IMR-90 (cell line): ENCODE measurements at regions not wholly inside any gene's neighbourhood (a gene's known extent, or its start where the extent isn't known, plus 50 kb on each side); places are given as distances from the start of the nearest gene placed in this dataset.

Experiments used
- ATAC-seq: fragments of 200-7000 bp; cut with Tn5 transposase; 2 replicates; pipeline ENCODE4 v1.9.1; 2020; ENCODE audit warnings: low read depth, mild to moderate bottlenecking, moderate library complexity
- BruUV-seq: library from RNA; stranded (reverse); fragments of 400-500 nt; replicated peaks from 2 replicates; lab custom pipeline; 2021; lab: Mats Ljungman, UMichigan
- CTCF ChIA-PET: fragments of 300-600 bp; formaldehyde crosslinking; extraction: SDS; loops from one replicate; lab custom pipeline; 2021; ENCODE audit warnings: antibody characterized with exemption; lab: Yijun Ruan, JAX
- POLR2A ChIA-PET: fragments of 300-600 bp; sonication (Branson Sonifier 250); formaldehyde crosslinking; loops from one replicate; lab custom pipeline; 2022; ENCODE audit warnings: antibody characterized with exemption; ENCODE audit not compliant: unreplicated experiment; lab: Charles Lee
- DNase-seq: peaks from one replicate; pipeline ENCODE4 v3.0.0; 2013
- H2AFZ ChIP-seq: replicated peaks from 2 replicates; pipeline ENCODE3; 2013; ENCODE audit warnings: low read length, mild to moderate bottlenecking; ENCODE audit not compliant: poor library complexity
- H2AK5ac ChIP-seq: 2 replicates; pipeline ENCODE4 v1.6.1; 2013; ENCODE audit warnings: low read depth, low read length, inconsistent platforms
- H2AK9ac ChIP-seq: replicated peaks from 2 replicates; pipeline ENCODE3; 2013; ENCODE audit warnings: mild to moderate bottlenecking, low read depth, low read length, moderate library complexity; ENCODE audit not compliant: poor library complexity
- H2BK120ac ChIP-seq: 2 replicates; pipeline ENCODE4 v1.6.1; 2013; ENCODE audit warnings: low read depth, low read length, inconsistent platforms
- H2BK15ac ChIP-seq: 3 replicates; pipeline ENCODE4 v1.6.1; 2013; ENCODE audit warnings: low read depth, low read length, inconsistent platforms
- H2BK20ac ChIP-seq: 2 replicates; pipeline ENCODE4 v1.6.1; 2013; ENCODE audit warnings: low read depth, mild to moderate bottlenecking, inconsistent platforms, low read length, moderate library complexity
- H2BK5ac ChIP-seq: 2 replicates; pipeline ENCODE4 v1.6.1; 2013; ENCODE audit warnings: mild to moderate bottlenecking, low read depth, low read length, inconsistent platforms; ENCODE audit not compliant: poor library complexity, severe bottlenecking
- H3K14ac ChIP-seq: replicated peaks from 2 replicates; pipeline ENCODE4 v1.6.1; 2013; ENCODE audit warnings: low read depth, low read length, inconsistent platforms
- H3K18ac ChIP-seq: 2 replicates; pipeline ENCODE4 v1.6.1; 2013; ENCODE audit warnings: low read depth, low read length, control low read depth
- H3K23ac ChIP-seq: 2 replicates; pipeline ENCODE4 v1.6.1; 2013; ENCODE audit warnings: low read depth, low read length, inconsistent platforms
- H3K27ac ChIP-seq: 2 replicates; pipeline ENCODE4 v1.5.1; 2013; ENCODE audit warnings: mild to moderate bottlenecking, control low read depth, low read length; ENCODE audit not compliant: insufficient read depth
- H3K27me3 ChIP-seq: 2 replicates; pipeline ENCODE4 v1.6.1; 2013; ENCODE audit warnings: low read length; ENCODE audit not compliant: control insufficient read depth, insufficient read depth
- H3K36me3 ChIP-seq: 2 replicates; pipeline ENCODE4 v1.6.1; 2013; ENCODE audit warnings: low read length, mixed read lengths; ENCODE audit not compliant: control insufficient read depth, insufficient read depth
- H3K4ac ChIP-seq: 2 replicates; pipeline ENCODE4 v1.6.1; 2013; ENCODE audit warnings: low read depth, low read length, inconsistent platforms
- H3K4me1 ChIP-seq: 2 replicates; pipeline ENCODE4 v1.6.1; 2013; ENCODE audit warnings: low read length, mixed read lengths; ENCODE audit not compliant: control insufficient read depth, insufficient read depth
- H3K4me2 ChIP-seq: 2 replicates; pipeline ENCODE4 v1.6.1; 2013; ENCODE audit warnings: low read depth, mild to moderate bottlenecking, control low read depth, low read length, moderate library complexity
- H3K4me3 ChIP-seq: 2 replicates; pipeline ENCODE4 v1.5.1; 2013; ENCODE audit warnings: low read depth, mild to moderate bottlenecking, control low read depth, low read length, moderate library complexity; ENCODE audit not compliant: insufficient read depth
- H3K56ac ChIP-seq: 2 replicates; pipeline ENCODE4 v1.6.1; 2013; ENCODE audit warnings: low read length, inconsistent platforms; ENCODE audit not compliant: insufficient read depth; ENCODE audit errors: extremely low read depth
- H3K79me1 ChIP-seq, 2 experiments: 2 replicates each; pipeline ENCODE4 v1.6.1; 2013; ENCODE audit warnings: low read length in 2 of 2, inconsistent platforms in 1 of 2, low read depth in 1 of 2
- H3K9ac ChIP-seq: 2 replicates; pipeline ENCODE4 v1.6.1; 2013; ENCODE audit warnings: low read depth, low read length, control low read depth
- H3K9me1 ChIP-seq: 2 replicates; pipeline ENCODE4 v1.6.1; 2013; ENCODE audit warnings: low read length, inconsistent platforms; ENCODE audit not compliant: insufficient read depth
- H3K9me3 ChIP-seq: 2 replicates; pipeline ENCODE4 v1.6.1; 2013; ENCODE audit warnings: low read length; ENCODE audit not compliant: control insufficient read depth, insufficient read depth
- H4K20me1 ChIP-seq: 2 replicates; pipeline ENCODE4 v1.6.1; 2013; ENCODE audit warnings: low read length, inconsistent platforms; ENCODE audit not compliant: insufficient read depth
- H4K5ac ChIP-seq: 2 replicates; pipeline ENCODE4 v1.6.1; 2013; ENCODE audit warnings: mild to moderate bottlenecking, low read depth, low read length, control low read depth
- H4K8ac ChIP-seq, 2 experiments: 2 replicates each; pipeline ENCODE4 v1.6.1; 2013; ENCODE audit warnings: low read depth in 2 of 2, low read length in 2 of 2, control low read depth in 1 of 2, inconsistent platforms in 1 of 2
- H4K91ac ChIP-seq: 2 replicates; pipeline ENCODE4 v1.6.1; 2013; ENCODE audit warnings: low read depth, low read length, inconsistent platforms; ENCODE audit not compliant: insufficient read depth
- RFX5 ChIP-seq: IDR thresholded peaks from 2 replicates; pipeline ENCODE4 v1.8.0; 2012; ENCODE audit warnings: low read depth, mild to moderate bottlenecking, low read length, moderate library complexity
- SMC3 ChIP-seq: fragments of 150-350 bp; IDR thresholded peaks from 2 replicates; pipeline ENCODE4 v1.6.1; 2016; ENCODE audit warnings: low read depth, mild to moderate bottlenecking, antibody characterized with exemption, low read length, moderate library complexity
- WGBS, 2 experiments: methylation state at CpG; one replicate each; pipeline versions ENCODE4 v1.1.5 to v1.1.7; 2013; ENCODE audit warnings: missing lambda C conversion rate in 2 of 2; ENCODE audit not compliant: insufficient read length in 1 of 2; ENCODE audit errors: extremely low coverage in 2 of 2; 5-methylcytosine and 5-hydroxymethylcytosine counted together
- dilution Hi-C: fragments of 300-500 bp; cut with HindIII; formaldehyde crosslinking; loops from one replicate; pipeline ENCODE4 v1.14.3; 2018; ENCODE audit warnings: low sequenced_read_pairs; ENCODE audit not compliant: unreplicated experiment
- in situ Hi-C: fragments of 300-500 bp; cut with MboI; formaldehyde crosslinking; loops from 3 replicates; pipeline ENCODE4 v1.14.3; 2019; ENCODE audit warnings: low sequenced_read_pairs, inconsistent platforms, mixed read lengths
- intact Hi-C: fragments of 100-400 bp; cut with micrococcal nuclease; formaldehyde crosslinking; loops from 2 replicates; pipeline ENCODE4 v1.10.0; 2022

DNA sequence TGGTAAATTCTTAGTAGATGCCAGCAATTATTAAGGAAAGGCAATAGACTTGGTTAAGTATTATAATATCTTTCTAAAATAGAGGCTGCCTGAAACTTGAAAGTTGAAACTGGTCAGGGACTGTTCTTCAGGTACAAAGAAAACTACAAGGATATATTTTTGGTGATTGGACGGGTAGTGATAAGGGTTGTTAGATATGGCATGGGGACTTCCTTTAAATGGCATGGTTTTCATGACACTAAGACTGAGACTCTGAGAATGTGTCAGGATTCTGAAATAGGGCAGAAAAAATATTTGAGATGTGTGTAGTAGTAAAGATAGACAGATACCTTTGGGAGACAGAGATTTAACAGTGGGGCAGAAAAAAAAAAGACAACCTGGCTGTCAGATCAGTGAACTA lies 108.4 kb upstream of the SLC5A12 start:
- no peak overlapping the region for H3K23ac ChIP-seq
- no peak overlapping the region for H4K91ac ChIP-seq
- no peak overlapping the region for H2AFZ ChIP-seq
- no peak overlapping the region for H2BK15ac ChIP-seq
- H3K9ac ChIP-seq: no peak overlapping the region
- BruUV-seq: no TSS peak
- no peak overlapping the region for H4K8ac ChIP-seq
- H2BK20ac ChIP-seq: no peak overlapping the region
- ATAC-seq (no peak), DNase-seq (no peak)
- no peak overlapping the region for H3K56ac ChIP-seq
- H2AK5ac ChIP-seq: no peak overlapping the region
- no CpG with 5 or more reads among the region's 1 CpG for WGBS, 2 experiments
- no peak overlapping the region for H3K4ac ChIP-seq
- no peak overlapping the region for H3K4me3 ChIP-seq
- no peaks in the 10 kb centered on the region for H3K36me3 ChIP-seq
- no peak overlapping the region for H3K27ac ChIP-seq
- no peak overlapping the region for H4K5ac ChIP-seq
- H3K9me1 ChIP-seq: no peaks in the 10 kb centered on the region
- H2BK120ac ChIP-seq: no peak overlapping the region
- H3K18ac ChIP-seq: no peak overlapping the region
- dilution Hi-C loops (no loop called here), in situ Hi-C loops (no loop called here), intact Hi-C loops (loop anchor here (5.0 kb wide), 1 partner anchor 48 kb away; no protein-coding TSS in a partner anchor)
- no peaks in the 10 kb centered on the region for H4K20me1 ChIP-seq
- no peaks in the 10 kb centered on the region for H3K27me3 ChIP-seq
- peaks cover 2% of the 10 kb centered on the region; the same call in 1 of the 2 replicates for H3K4me1 ChIP-seq
- H3K9me3 ChIP-seq: no peaks in the 10 kb centered on the region
- H2AK9ac ChIP-seq: no peak overlapping the region
- ChIA-PET POLR2A (no interaction called here), CTCF (interaction anchor here (0.6 to 0.7 kb wide), 2 partner anchors 74 to 78 kb away, joined by 3 read pairs; no protein-coding TSS in a partner anchor)
- H3K79me1 ChIP-seq: no peaks in the 10 kb centered on the region
- TF ChIP-seq RFX5 (no peak), SMC3 (no peak)
- H3K4me2 ChIP-seq: no peak overlapping the region
- no peak overlapping the region for H3K14ac ChIP-seq
- no peak overlapping the region for H2BK5ac ChIP-seq
